PFSK-1 (cell line): ENCODE measurements at regions not wholly inside any gene's neighbourhood (a gene's known extent, or its start where the extent isn't known, plus 50 kb on each side); places are given as distances from the start of the nearest gene placed in this dataset.

Experiments used
- FOXP2 ChIP-seq: optimal IDR thresholded peaks from 2 replicates; pipeline ENCODE3; 2011; ENCODE audit warnings: borderline replicate concordance, control low read depth, inconsistent platforms; ENCODE audit not compliant: insufficient read depth; ENCODE audit errors: extremely low read length, extremely low read depth
- POLR2AphosphoS5 ChIP-seq: IDR thresholded peaks from 2 replicates; pipeline ENCODE4 v1.6.1; 2012; ENCODE audit warnings: low read depth, mild to moderate bottlenecking, control low read depth, low read length, moderate library complexity
- REST ChIP-seq, 2 experiments: IDR thresholded peaks; 2 replicates each; pipeline versions ENCODE4 v1.6.1 to v1.8.0; 2011 to 2012; ENCODE audit warnings: low read depth in 2 of 2, low read length in 2 of 2, control low read depth in 1 of 2, inconsistent platforms in 1 of 2, mild to moderate bottlenecking in 1 of 2, moderate library complexity in 1 of 2; ENCODE audit not compliant: insufficient read depth in 1 of 2
- TAF1 ChIP-seq: IDR thresholded peaks from 2 replicates; pipeline ENCODE4 v1.6.1; 2012; ENCODE audit warnings: low read length, control low read depth, borderline replicate concordance; ENCODE audit not compliant: insufficient read depth

- no peak for TF ChIP-seq POLR2AphosphoS5
- no peak for TF ChIP-seq REST (IDR thresholded peaks at IDR 0.05; ENCODE audit: insufficient read depth in 1 of 2, low read depth in 2 of 2, low read length in 2 of 2)
- no peak for TF ChIP-seq TAF1
- TF ChIP-seq FOXP2: no peak
Measured at GRCh38 chr3:102059145-102059943, 210.0 kb downstream of the NFKBIZ start.
